Uterus (tissue), 2 donors: ENCODE measurements at regions not wholly inside any gene's neighbourhood (a gene's known extent, or its start where the extent isn't known, plus 50 kb on each side); places are given as distances from the start of the nearest gene placed in this dataset.

Experiments used
- POLR2A ChIP-seq, 2 donors: fragments of 450-650 bp; IDR thresholded peaks; one replicate each; pipeline ENCODE4 v1.6.1; 2016; ENCODE audit warnings: antibody characterized with exemption in 2 of 2, mild to moderate bottlenecking in 1 of 2, moderate library complexity in 1 of 2
- TF ChIP-seq, protein P1 (sequence below), 4 experiments: fragments of 200-600 bp in 2 of 4; fragments of 450-650 bp in 2 of 4; sonication (generic) in 2 of 4; IDR thresholded peaks; one replicate each; pipeline ENCODE4 v1.5.1; 2016 to 2019; ENCODE audit warnings: antibody characterized with exemption in 4 of 4, mild to moderate bottlenecking in 2 of 4, moderate library complexity in 1 of 4

DNA sequence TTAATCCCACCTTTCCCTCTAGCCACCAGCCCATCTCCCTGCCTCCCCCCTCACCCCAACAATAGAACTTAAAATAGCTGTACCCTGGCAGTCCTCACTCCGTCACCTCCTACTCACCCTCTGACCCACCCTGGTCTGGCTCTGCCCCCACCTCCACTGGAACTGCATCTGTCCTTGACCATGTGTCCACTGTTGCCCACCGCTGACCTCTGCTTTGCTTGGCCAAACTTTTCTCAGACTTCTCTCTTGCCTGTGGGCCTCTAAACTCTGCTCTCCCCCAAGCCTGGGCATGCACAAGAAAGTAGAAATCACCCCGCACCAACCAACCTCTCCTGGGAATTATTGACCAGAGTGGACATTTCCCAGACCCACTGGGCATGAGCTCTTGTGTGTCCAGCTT, 169.8 kb downstream of the WSCD1 start:
- no peak for TF ChIP-seq POLR2A (IDR thresholded peaks at IDR 0.05)
- TF ChIP-seq, protein P1, sequence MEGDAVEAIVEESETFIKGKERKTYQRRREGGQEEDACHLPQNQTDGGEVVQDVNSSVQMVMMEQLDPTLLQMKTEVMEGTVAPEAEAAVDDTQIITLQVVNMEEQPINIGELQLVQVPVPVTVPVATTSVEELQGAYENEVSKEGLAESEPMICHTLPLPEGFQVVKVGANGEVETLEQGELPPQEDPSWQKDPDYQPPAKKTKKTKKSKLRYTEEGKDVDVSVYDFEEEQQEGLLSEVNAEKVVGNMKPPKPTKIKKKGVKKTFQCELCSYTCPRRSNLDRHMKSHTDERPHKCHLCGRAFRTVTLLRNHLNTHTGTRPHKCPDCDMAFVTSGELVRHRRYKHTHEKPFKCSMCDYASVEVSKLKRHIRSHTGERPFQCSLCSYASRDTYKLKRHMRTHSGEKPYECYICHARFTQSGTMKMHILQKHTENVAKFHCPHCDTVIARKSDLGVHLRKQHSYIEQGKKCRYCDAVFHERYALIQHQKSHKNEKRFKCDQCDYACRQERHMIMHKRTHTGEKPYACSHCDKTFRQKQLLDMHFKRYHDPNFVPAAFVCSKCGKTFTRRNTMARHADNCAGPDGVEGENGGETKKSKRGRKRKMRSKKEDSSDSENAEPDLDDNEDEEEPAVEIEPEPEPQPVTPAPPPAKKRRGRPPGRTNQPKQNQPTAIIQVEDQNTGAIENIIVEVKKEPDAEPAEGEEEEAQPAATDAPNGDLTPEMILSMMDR (IDR thresholded peaks at IDR 0.05), result no peak
